WI38 (cell line): ENCODE measurements at regions not wholly inside any gene's neighbourhood (a gene's known extent, or its start where the extent isn't known, plus 50 kb on each side); places are given as distances from the start of the nearest gene placed in this dataset.

Source experiments
- H3K4me3 ChIP-seq: 2 replicates; pipeline ENCODE4 v1.5.1; 2011; ENCODE audit warnings: low read depth, mild to moderate bottlenecking, control low read depth, low read length
- TF ChIP-seq, protein P1 (sequence below): IDR thresholded peaks from 2 replicates; pipeline ENCODE4 v1.5.1; 2012; ENCODE audit warnings: low read depth, mild to moderate bottlenecking, control low read depth, low read length

- TF ChIP-seq, protein P1, sequence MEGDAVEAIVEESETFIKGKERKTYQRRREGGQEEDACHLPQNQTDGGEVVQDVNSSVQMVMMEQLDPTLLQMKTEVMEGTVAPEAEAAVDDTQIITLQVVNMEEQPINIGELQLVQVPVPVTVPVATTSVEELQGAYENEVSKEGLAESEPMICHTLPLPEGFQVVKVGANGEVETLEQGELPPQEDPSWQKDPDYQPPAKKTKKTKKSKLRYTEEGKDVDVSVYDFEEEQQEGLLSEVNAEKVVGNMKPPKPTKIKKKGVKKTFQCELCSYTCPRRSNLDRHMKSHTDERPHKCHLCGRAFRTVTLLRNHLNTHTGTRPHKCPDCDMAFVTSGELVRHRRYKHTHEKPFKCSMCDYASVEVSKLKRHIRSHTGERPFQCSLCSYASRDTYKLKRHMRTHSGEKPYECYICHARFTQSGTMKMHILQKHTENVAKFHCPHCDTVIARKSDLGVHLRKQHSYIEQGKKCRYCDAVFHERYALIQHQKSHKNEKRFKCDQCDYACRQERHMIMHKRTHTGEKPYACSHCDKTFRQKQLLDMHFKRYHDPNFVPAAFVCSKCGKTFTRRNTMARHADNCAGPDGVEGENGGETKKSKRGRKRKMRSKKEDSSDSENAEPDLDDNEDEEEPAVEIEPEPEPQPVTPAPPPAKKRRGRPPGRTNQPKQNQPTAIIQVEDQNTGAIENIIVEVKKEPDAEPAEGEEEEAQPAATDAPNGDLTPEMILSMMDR, result no peak
- H3K4me3 ChIP-seq, result no peak overlapping the region
Observed at GRCh38 chr18:60872434-60872833, 460.8 kb upstream of the CDH20 start.

GRCh38 chr18:60873708-60874107 is 459.5 kb upstream of the CDH20 start:
- TF ChIP-seq, protein P1, result no peak
- H3K4me3 ChIP-seq, result no peak overlapping the region

GRCh38 chr18:60875957-60876507 is 457.2 kb upstream of the CDH20 start:
- no peak overlapping the region for H3K4me3 ChIP-seq
- TF ChIP-seq, protein P1, result no peak

GRCh38 chr18:60880184-60880583 is 453.0 kb upstream of the CDH20 start:
- TF ChIP-seq, protein P1, result no peak
- no peak overlapping the region for H3K4me3 ChIP-seq

DNA sequence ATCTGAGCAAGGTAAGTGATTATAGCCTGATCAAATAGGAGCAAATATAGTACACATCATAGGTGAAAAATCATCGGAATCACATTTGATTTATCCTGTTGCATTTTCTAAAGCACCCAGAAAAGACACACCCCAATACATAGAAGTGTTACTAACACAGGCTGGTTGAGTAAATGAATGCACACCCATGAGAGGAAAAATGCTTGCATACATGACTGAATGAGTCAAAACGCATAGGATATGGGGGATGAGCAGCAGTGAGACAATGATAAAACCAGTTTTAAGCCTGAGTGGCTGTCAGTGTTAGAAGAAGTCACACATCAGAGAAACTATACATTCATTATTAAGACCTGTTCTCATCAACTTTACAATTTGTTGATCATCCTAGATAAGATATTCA is 449.6 kb upstream of the CDH20 start:
- H3K4me3 ChIP-seq, result no peak overlapping the region
- TF ChIP-seq, protein P1, result no peak

DNA sequence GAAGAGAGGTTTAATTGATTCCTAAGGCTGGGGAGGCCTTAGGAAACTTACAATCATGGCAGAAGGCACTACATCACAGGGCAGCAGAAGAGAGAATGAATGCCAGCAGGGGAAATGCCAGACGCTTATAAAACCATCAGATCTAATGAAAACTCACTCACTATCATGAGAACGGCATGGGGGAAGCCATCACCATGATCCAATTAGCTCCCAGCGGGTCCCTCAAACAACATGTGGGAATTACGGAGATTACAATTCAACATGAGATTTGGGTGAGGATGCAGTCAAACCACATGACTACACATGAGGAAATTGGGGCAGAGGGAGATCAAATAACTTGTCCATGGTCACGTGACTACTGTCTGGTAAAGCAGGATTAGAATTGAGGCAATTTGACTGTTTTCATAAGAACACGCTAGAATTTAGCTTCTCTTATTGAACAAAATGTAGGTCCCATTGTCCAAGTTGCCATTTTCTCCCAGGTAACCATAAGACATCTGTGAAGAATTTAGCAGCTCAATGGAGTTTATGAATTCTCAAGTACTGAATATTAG is 445.1 kb upstream of the CDH20 start:
- H3K4me3 ChIP-seq, result no peak overlapping the region
- TF ChIP-seq, protein P1, result no peak

GRCh38 chr18:60889442-60889841 is 443.8 kb upstream of the CDH20 start:
- TF ChIP-seq, protein P1, result no peak
- no peak overlapping the region for H3K4me3 ChIP-seq
